Motor neuron (in vitro differentiated cells): ENCODE measurements at regions not wholly inside any gene's neighbourhood (a gene's known extent, or its start where the extent isn't known, plus 50 kb on each side); places are given as distances from the start of the nearest gene placed in this dataset.
"Not testable (repeated sequence)": the region's sequence is repeated elsewhere in the genome, so short reads cannot be mapped to it uniquely, and the experiment has no call there.

Experiments used
- ATAC-seq, 8 experiments: fragments of 200-7000 bp; cut with Tn5 transposase; replicated peaks in 6 of 8; 2 replicates each; pipeline ENCODE4 v1.8.0; 2021; ENCODE audit warnings: mild to moderate bottlenecking in 8 of 8, moderate library complexity in 8 of 8
- H3K27ac ChIP-seq, 2 donors: fragments of 250-450 bp; sonication (Bioruptor Pico); 2 replicates each; pipeline ENCODE4 v1.9.0; 2021; ENCODE audit warnings: antibody characterized with exemption in 2 of 2, mild to moderate bottlenecking in 2 of 2, moderate library complexity in 1 of 2
- H3K4me1 ChIP-seq, 2 donors: fragments of 250-450 bp; sonication (Bioruptor Pico); replicated peaks in 1 of 2; 2 replicates each; pipeline ENCODE4 v1.6.1; 2021; ENCODE audit warnings: antibody characterized with exemption in 2 of 2, mild to moderate bottlenecking in 2 of 2, moderate library complexity in 1 of 2
- H3K4me3 ChIP-seq, 5 donors: fragments of 250-450 bp; sonication (Bioruptor Pico); 2 replicates each; pipeline ENCODE4 v1.9.0; 2021; ENCODE audit warnings: antibody characterized with exemption in 5 of 5, mild to moderate bottlenecking in 5 of 5, moderate library complexity in 4 of 5
- WGBS, 10 experiments: fragments of 450-650 bp; shearing (Covaris generic); methylation state at CpG; one replicate each; pipeline ENCODE4 v1.0.0; 2022; 5-methylcytosine and 5-hydroxymethylcytosine counted together
- in situ Hi-C, 9 experiments: fragments of 400-800 bp; cut with MboI; loops; one replicate each; pipeline ENCODE4 v1.15.0; 2021; ENCODE audit warnings: low sequenced_read_pairs in 9 of 9, low pct_unique_long_range_greater_than_20kb in 2 of 9; ENCODE audit not compliant: unreplicated experiment in 9 of 9

DNA sequence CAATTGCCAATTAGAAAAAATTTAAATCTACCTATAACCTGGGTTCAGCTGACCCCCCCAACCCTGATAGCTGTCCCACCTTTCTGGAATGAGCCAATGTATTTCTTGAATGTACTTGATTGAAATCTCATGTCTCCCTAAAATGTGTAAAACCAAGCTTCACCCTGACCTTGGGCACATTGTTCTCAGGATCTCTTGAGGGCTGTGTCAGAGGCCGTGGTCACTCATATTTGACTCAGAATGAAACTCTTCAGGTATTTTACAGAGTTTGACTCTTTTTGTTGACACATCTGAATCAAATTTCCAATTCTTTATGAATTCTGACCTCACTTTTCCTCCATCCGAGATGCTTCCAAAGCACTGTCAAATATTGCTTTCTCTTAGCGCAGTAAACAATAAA is 115.3 kb upstream of the BEND4 start:
- WGBS, 10 experiments: 43 to 100% (median 96%) methylated on average over 1 to 3 of the region's 3 CpGs; no CpG with 5 or more reads in 3 of the 10 experiments
- in situ Hi-C loops: no loop called here
- ATAC-seq: no peak
- Histone ChIP-seq H3K27ac (no peak overlapping the region), H3K4me1 (peaks cover 0 to 3% of the 10 kb centered on the region in 2 donors), H3K4me3 (no peak overlapping the region)

DNA sequence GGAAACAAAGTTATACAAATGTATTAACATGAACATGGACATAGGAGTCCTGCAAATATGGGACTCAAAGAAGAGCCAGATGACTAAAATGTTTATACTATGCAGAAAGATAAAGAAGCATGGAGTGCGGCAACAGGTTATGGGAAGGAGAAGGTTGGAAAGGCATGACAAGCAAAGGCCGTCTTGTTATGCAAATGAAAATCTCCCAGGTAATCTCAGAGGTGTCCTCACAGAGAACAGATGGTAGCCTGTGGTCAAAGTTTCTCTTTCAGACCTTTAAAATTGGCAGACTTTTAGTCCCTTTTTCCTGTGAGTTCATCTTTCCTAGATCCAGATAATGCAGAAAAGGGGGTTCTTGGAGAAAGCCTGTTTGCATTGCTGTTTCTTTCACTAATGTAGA is 116.4 kb upstream of the BEND4 start:
- no peak overlapping the region for H3K4me3 ChIP-seq
- 17 to 94% (median 50%) methylated on average over 1 to 2 of the region's 2 CpGs; no CpG with 5 or more reads in 3 of the 10 experiments for WGBS, 10 experiments
- peaks cover 2 to 5% of the 10 kb centered on the region in 2 donors for H3K4me1 ChIP-seq
- H3K27ac ChIP-seq: no peak overlapping the region
- ATAC-seq: no peak
- in situ Hi-C loops: no loop called here

DNA sequence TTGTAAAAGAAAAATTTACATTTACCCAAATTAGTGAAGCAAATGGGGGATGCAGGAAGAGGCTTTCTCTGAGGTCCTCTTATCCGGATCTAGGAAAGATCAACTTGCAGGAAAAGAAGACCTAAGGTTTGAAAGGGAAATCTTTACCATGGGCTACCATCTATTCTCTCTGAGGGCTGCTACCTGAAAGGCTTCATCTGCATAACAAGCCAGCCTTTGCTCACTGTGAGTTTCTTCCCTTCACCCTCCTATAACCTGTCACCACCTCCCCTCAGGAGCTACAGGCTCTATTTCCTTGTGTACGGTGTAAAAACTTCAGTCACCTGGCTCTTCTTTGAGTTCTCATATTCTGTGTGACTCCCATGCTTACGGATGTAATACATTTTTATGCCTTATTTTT is 118.6 kb upstream of the BEND4 start:
- in situ Hi-C loops: no loop called here
- no peak for ATAC-seq
- H3K4me1 ChIP-seq: peaks cover 2 to 5% of the 10 kb centered on the region in 2 donors
- no peak overlapping the region for H3K27ac ChIP-seq
- H3K4me3 ChIP-seq: no peak overlapping the region
- 29 to 100% (median 67%) methylated on average over 1 to 3 of the region's 3 CpGs; no CpG with 5 or more reads in 1 of the 10 experiments for WGBS, 10 experiments

DNA sequence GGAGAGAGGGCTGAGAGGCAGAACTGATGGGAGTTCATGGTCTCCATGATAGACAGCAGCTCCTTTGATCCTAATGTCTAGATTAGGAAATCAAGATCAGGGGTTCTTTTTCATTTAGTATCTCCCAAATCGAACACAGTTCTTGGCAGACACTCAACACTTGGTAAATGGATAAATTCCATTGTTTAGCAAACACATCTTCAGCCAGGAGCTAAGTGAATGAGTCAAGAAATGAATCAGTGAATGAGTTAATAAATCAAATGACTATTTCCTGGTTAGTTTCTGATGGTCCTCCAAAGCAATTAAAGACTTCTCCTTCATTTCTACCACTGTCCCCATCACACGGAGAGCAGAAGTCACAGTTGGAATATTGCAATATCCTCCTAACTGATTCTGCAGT is 120.0 kb upstream of the SHISA3 start:
- 13 to 100% (median 73%) methylated on average over 1 to 2 of the region's 2 CpGs; no CpG with 5 or more reads in 3 of the 10 experiments for WGBS, 10 experiments
- no peak for ATAC-seq
- Histone ChIP-seq H3K27ac (no peak overlapping the region), H3K4me3 (no peak overlapping the region), H3K4me1 (peaks cover 2 to 5% of the 10 kb centered on the region in 2 donors)
- in situ Hi-C loops: loop anchor here in 5 of 9 experiments (25.0 kb wide), 1 partner anchor 235 kb away; no protein-coding TSS in a partner anchor

DNA sequence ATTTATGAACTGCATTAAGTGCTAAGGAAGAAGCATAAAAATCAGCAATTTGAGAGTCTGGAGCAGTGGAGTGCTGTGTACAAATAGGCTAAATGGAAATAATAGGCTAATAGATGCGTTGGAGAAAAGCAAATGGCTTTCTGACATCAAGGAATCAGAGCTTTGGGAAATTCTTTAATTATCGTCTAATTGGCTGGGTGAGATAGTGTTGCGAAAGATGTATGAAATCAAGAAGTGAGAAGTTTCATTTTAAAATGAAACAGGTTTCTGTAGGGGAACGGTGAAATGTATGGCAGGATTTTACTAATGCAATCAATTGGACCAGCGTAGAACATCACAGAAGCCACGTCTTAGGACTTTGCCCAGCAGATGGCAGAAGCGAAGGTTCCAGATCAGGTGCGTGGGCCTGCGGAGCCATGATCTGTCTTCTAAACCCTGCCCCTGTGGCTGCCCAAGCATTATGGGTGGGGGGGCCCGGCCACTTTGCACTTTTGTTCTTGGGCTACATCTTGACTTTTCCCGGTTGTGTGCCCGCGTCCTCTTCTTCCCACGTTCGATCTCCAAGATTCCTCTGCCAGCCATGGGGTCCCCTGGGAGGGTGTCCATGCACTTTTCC is 118.5 kb upstream of the SHISA3 start:
- no peak for ATAC-seq
- H3K27ac ChIP-seq: no peak overlapping the region
- H3K4me3 ChIP-seq: no peak overlapping the region
- no peaks in the 10 kb centered on the region for H3K4me1 ChIP-seq
- WGBS, 10 experiments: 60 to 100% (median 94%) methylated on average over 1 to 13 of the region's 15 CpGs; no CpG with 5 or more reads in 1 of the 10 experiments
- in situ Hi-C loops: loop anchor here in 5 of 9 experiments (25.0 kb wide), 1 partner anchor 233 kb away; no protein-coding TSS in a partner anchor

DNA sequence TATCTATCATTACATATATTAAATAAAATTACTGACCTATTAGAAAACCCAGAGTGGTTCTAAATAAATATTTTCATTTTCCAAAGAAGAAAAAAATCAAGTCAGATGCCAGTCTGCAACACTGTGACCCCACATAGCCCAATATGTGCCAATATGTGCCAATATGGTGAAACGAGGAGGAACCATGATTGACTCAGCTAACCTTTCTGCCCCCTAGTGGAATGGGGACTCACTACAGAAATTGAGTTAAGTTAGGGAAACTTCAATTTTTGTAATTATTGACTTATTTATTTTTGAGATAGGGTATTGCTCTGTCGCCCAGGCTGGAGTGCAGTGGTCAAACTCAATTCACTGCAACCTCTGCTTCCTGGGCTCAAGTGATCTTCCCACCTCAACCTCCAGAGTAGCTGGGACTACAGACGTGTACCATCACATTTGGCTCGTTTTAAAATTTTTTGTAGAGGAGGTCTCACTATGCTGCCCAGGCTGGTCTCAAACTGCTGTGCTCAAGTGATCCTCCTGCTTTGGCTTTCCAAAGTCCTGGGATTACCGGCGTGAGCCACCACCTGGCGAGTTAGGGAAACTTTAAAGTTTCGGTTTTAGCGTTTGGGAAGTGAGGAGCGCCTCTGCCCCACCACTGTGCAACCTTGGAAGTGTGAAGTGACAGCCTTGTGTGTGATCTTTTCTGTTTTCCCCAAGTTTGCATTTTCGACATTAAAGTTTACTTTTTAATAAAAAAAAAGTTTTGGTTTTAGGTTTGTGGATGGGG is 116.8 kb upstream of the SHISA3 start:
- H3K27ac ChIP-seq: no peak overlapping the region
- peak in 1 of 8 experiments; percentile 26 for ATAC-seq
- in situ Hi-C loops: loop anchor here in 6 of 9 experiments (10.0 to 25.0 kb wide), 2 partner anchors 232 to 244 kb away; no protein-coding TSS in a partner anchor
- WGBS, 10 experiments: 0 to 100% (median 79%) methylated on average over 1 to 8 of the region's 11 CpGs; no CpG with 5 or more reads in 3 of the 10 experiments
- no peaks in the 10 kb centered on the region for H3K4me1 ChIP-seq
- H3K4me3 ChIP-seq: no peak overlapping the region

DNA sequence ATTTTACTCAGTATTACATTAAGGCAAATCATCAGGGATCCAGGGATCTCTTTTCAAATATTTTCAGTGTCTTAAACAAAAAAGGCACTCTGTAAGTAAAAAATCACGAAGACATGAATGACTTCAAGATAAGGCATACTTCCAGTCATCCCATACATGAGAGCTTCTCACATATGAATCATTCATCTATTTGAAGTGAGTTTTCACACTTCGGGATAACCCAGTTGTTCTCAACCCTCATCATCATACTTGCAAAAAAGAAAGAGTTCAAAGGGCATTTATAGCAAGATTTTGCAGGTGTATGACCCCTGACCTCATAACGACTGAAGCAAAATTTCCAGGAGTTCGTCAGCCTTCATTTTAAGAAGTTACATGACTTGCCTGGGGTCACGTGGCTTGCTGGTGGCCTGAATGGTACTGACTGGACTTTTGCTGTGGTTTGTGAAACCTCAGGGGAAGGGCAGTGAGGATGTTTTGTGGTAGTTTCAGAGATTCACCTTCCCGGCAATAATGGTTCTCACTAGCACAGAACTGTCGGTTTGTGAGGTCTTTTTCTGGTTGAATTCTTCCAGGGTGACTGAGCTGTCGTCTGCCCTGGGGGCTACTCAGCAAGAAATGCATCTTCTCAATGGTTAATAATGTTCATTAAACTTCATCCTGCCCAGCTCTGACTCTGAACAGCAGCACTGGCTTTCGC is 115.8 kb upstream of the SHISA3 start:
- in situ Hi-C loops: loop anchor here in 6 of 9 experiments (10.0 to 25.0 kb wide), 2 partner anchors 231 to 243 kb away; no protein-coding TSS in a partner anchor
- WGBS, 10 experiments: 6 to 79% (median 51%) methylated on average over 1 to 7 of the region's 9 CpGs
- ATAC-seq: peak in 7 of 8 experiments; percentile 23 to 55 (median 38)
- Histone ChIP-seq H3K27ac (no peak overlapping the region), H3K4me1 (no peaks in the 10 kb centered on the region), H3K4me3 (no peak overlapping the region)

DNA sequence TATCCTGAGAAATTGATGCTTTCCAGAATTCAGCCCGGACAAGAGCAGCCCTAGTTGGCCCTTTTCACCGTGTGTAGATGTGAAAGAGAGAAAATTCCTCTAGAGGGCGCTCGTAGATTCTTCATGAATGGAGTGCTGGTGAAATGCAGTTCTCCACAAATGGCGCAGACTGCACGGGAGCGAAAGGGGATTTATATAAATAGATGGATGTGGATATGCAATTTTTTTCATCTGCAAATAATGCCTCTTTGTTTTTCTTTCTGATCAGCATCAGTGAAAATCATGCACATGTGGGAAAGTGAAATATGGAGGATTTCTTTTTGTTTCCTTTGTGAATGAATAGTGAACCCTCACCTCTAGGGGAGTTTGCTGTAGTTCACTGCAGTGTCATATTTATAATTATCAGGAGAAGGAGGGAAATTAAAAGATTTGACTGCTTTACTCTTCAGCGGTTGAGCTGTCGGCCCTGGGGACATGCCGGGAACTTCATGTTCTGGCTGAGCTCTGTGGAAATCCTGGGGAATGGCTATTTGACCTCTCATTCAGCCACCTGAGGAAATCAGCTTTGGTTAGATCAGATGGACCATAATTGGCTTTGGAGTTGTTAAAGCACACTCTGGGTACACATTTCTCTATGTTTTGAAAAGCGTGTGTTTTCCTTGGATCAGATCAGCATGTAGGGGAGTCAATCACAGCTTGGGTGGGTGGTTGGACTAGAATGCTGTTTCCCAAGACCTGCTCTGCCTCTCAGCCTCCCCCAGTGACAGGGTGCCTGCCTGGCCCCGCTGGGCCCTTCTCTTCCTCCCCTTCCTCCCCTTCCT is 115.0 kb upstream of the SHISA3 start:
- Histone ChIP-seq H3K4me1 (no peaks in the 10 kb centered on the region), H3K4me3 (no peak overlapping the region), H3K27ac (no peak overlapping the region)
- WGBS, 10 experiments: 6 to 61% (median 23%) methylated on average over 2 to 10 of the region's 12 CpGs
- peak; percentile 96 to 100 (median 98) for ATAC-seq
- in situ Hi-C loops: loop anchor here in 6 of 9 experiments (10.0 to 25.0 kb wide), 2 partner anchors 230 to 243 kb away; no protein-coding TSS in a partner anchor

DNA sequence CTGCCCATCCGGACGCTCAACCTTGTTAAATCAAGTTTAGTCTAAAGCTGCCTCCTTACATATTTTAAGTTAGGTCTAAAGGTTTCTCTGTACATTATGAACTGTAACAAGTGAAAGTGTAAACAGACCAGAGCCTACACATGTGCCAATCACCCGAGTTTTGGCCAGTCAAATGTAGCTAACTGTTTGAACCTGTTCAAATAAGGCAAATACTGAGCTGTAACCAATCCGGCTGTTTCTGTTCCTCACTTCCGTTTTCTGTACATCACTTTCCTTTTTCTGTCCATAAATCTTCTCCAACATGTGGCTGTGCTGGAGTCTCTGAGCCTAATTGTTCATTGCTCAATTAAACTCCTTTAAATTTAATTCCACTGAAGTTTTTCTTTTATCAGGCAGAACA is 113.3 kb upstream of the SHISA3 start:
- Histone ChIP-seq H3K27ac (no peak overlapping the region), H3K4me1 (no peaks in the 10 kb centered on the region), H3K4me3 (no peak overlapping the region)
- WGBS, 10 experiments: 37 to 100% (median 84%) methylated on average over 1 to 5 of the region's 5 CpGs; no CpG with 5 or more reads in 1 of the 10 experiments
- in situ Hi-C loops: loop anchor here in 6 of 9 experiments (10.0 to 25.0 kb wide), 2 partner anchors 228 to 241 kb away; no protein-coding TSS in a partner anchor
- ATAC-seq: no peak

DNA sequence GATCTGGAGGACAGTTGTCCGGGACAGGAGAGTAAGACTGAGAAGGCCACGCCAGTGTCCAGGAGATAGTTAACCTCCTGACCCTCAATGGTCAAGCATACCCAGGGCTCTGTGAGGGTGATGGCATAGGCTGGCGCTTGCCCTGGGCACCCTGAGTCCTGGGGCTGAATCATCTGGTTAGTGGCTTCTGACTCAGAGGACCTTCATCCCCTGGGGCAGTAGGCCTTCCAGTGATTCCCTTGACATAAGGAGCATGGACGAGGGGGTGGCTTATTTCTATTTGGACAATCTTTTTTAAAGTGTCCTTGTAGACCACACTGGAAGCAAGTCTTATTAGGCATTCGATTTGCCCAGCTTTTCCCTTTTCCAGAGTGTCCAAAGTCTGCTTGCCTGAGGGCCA is 108.4 kb upstream of the SHISA3 start:
- H3K4me1 ChIP-seq, H3K4me3 ChIP-seq, ATAC-seq, H3K27ac ChIP-seq: not testable (repeated sequence)
- 17 to 75% (median 60%) methylated on average over 1 to 3 of the region's 5 CpGs; no CpG with 5 or more reads in 5 of the 10 experiments for WGBS, 10 experiments
- in situ Hi-C loops: loop anchor here in 6 of 9 experiments (10.0 to 25.0 kb wide), 2 partner anchors 223 to 236 kb away; no protein-coding TSS in a partner anchor

DNA sequence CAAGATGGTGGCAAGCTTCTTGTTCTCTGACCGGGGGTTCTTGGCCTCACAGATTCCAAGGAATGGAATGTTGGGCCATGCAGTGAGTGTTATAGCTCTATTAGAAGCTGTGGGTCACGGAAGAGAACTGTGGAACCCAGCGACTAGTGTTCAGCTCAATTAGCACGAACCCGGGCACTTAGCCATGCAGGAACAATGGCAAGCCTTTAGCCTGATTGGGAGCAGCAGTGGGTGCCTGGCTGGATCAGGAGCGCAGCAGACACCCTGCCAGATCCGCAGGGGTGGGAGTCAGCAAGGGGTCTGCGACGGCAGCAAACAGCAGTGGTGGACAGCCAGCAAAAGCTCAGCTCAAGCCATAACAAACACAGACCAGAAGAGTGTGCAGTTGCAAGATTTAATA is 105.1 kb upstream of the SHISA3 start:
- not testable (repeated sequence) for H3K4me3 ChIP-seq, H3K27ac ChIP-seq, ATAC-seq
- WGBS, 10 experiments: 33 to 100% (median 83%) methylated on average over 1 to 6 of the region's 9 CpGs; no CpG with 5 or more reads in 4 of the 10 experiments
- peaks cover 0 to 18% of the 10 kb centered on the region in 2 donors for H3K4me1 ChIP-seq
- in situ Hi-C loops: loop anchor here in 5 of 9 experiments (25.0 kb wide), 1 partner anchor 220 kb away; no protein-coding TSS in a partner anchor
